GM19463 (cell line): ENCODE measurements at regions not wholly inside any gene's neighbourhood (a gene's known extent, or its start where the extent isn't known, plus 50 kb on each side); places are given as distances from the start of the nearest gene placed in this dataset.

ENCODE experiments used
- ATAC-seq: cut with Tn5 transposase; IDR thresholded peaks from one replicate; pipeline ENCODE4 v1.9.1; 2021; ENCODE audit warnings: mild to moderate bottlenecking, moderate library complexity; ENCODE audit not compliant: unreplicated experiment

DNA sequence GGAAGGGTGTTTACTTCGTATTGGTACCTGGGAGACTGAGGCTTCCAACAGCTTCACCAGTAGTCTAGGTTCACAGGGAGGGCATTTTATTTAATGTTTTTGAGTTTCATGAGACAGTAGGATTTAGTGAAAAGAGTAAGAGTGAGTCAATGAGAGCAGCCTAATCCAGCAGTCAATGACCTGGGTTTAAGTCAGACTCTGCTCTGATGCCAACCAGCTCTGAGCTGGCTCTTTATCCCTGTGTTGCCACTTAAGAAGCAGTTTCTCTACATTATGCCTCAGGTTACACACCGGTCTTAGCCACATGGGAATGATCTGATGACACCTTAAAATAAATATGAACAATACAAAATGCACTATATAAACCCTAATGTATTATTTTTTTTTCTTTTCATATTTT, 59.4 kb upstream of the KCNMB2 start:
- no peak for ATAC-seq

DNA sequence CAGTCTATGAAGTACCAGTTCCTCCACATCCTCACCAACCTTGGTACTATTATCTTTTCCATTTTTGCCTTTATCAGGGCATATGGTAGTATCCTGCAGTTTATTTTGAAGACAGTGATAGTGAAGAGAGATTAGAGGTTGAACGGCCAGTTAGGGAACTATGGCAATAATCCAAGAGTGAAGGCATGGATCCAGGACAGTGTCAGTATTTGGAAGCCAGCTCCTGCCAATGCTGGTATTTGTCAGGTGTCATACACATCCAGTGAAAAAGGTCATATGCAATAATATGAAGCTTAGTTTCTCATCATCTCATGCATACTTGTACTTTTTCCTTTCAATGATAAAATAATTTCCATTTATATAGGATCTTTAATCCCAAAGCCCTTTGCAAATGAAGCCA, 56.8 kb upstream of the KCNMB2 start:
- no peak for ATAC-seq

- ATAC-seq = no peak
These were observed 56.4 kb upstream of the KCNMB2 start for GRCh38 chr3:178479860-178480259.

DNA sequence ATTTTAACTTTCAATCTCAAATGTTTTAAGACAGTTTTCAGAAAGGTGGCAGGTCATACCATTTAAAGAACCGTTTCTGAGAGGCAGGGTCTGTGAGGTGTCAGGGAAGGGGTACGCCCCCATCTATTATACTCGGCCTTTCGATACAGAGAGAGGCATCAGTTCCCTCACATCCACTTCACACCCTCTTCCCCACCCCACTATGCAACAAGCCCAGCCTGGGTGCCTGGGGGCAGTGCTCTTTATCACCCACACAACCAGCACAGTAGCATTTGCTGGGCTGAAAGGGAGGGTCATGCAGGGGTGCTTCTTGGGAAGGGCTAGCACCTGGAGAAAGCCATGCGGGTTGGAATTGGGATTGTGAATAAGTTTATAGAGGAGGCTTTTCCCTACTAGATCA, 56.0 kb upstream of the KCNMB2 start:
- peak; percentile 35 for ATAC-seq

- peak; percentile 99 for ATAC-seq
These were observed 55.4 kb upstream of the KCNMB2 start for GRCh38 chr3:178480795-178481194.

- no peak for ATAC-seq
These were observed 53.3 kb upstream of the KCNMB2 start for GRCh38 chr3:178482981-178483380.

DNA sequence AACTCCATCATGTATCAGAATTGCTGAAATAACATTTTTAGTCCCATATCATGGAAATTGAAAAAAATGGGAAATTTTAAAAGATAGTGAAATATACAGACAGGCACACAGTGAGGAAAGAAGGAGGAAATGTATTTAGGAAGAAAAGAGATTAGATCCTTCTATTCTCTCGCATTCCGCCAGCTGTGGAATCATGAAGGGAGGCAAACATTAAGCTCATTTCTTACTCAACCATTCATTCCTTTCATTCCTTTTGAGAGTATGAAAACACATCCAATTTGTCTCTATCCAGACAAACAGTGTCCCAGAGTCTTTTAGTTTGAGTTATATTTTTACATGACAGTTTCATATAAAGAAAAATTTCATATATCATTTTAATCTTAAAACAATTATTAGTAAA, 52.5 kb upstream of the KCNMB2 start:
- ATAC-seq = no peak

DNA sequence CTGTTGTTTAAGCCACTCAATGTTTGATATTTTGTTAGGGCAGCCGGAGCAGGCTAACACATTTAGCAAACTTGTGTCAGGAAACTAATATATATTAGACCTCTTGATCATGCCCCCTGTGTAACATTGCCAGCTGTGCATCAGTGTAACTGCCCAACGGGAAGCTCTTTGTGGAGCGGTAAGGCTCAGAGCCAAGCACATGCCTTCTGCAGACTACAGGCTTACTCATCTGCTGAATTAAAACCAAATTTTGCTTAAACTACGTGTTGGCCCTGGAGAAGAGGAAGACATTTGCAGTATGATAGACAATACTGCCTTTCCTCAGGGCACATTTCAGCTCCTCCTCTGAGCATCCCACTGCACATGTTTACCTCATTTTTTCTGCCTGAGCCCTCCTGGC, 50.5 kb upstream of the KCNMB2 start:
- ATAC-seq = no peak
